CD14-positive monocyte (primary cell): ENCODE measurements at regions not wholly inside any gene's neighbourhood (a gene's known extent, or its start where the extent isn't known, plus 50 kb on each side); places are given as distances from the start of the nearest gene placed in this dataset.

Experiments
- DNase-seq, 3 donors: peaks; one replicate each; pipeline ENCODE4 v3.0.0-alpha.2; 2011 to 2022
- H2AFZ ChIP-seq: 2 replicates; pipeline ENCODE4 v1.6.0; 2012; ENCODE audit warnings: mild to moderate bottlenecking, low read depth, low read length, inconsistent platforms; ENCODE audit not compliant: insufficient read depth, poor library complexity, severe bottlenecking
- H3K27ac ChIP-seq, 2 donors: 1 replicate in 1 of 2; 2 replicates in 1 of 2; pipeline ENCODE4 v1.5.1; 2012 to 2013; ENCODE audit warnings: low read length in 2 of 2, control low read depth in 1 of 2, inconsistent platforms in 1 of 2, low read depth in 1 of 2, mild to moderate bottlenecking in 1 of 2
- H3K27me3 ChIP-seq, 2 donors: one replicate each; pipeline versions ENCODE4 v1.6.0 to v1.6.1; 2011 to 2013; ENCODE audit warnings: low read length in 2 of 2; ENCODE audit not compliant: control insufficient read depth in 2 of 2, insufficient read depth in 2 of 2
- H3K36me3 ChIP-seq, 2 donors: replicated peaks in 1 of 2; 1 replicate in 1 of 2; 2 replicates in 1 of 2; pipeline versions ENCODE4 v1.5.1 to v1.6.1; 2012 to 2013; ENCODE audit warnings: low read length in 2 of 2, control low read depth in 1 of 2, inconsistent platforms in 1 of 2, mild to moderate bottlenecking in 1 of 2; ENCODE audit not compliant: insufficient read depth in 2 of 2, control insufficient read depth in 1 of 2
- H3K4me1 ChIP-seq, 2 donors: 1 replicate in 1 of 2; 2 replicates in 1 of 2; pipeline versions ENCODE4 v1.5.1 to v1.6.1; 2012 to 2013; ENCODE audit warnings: low read length in 2 of 2, control low read depth in 1 of 2, inconsistent platforms in 1 of 2, mild to moderate bottlenecking in 1 of 2, moderate library complexity in 1 of 2; ENCODE audit not compliant: insufficient read depth in 2 of 2, control insufficient read depth in 1 of 2
- H3K4me2 ChIP-seq: replicated peaks from 2 replicates; pipeline ENCODE3; 2012; ENCODE audit warnings: low read length, moderate library complexity, mild to moderate bottlenecking; ENCODE audit not compliant: poor library complexity, severe bottlenecking; ENCODE audit errors: extremely low read depth
- H3K4me3 ChIP-seq, 3 experiments: fragments of 200-600 bp in 1 of 3; sonication (generic) in 1 of 3; replicated peaks in 1 of 3; 1 replicate in 2 of 3; 2 replicates in 1 of 3; pipeline ENCODE4 v1.5.1; 2011 to 2013; ENCODE audit warnings: low read length in 3 of 3, mild to moderate bottlenecking in 3 of 3, control low read depth in 2 of 3, low read depth in 2 of 3, inconsistent platforms in 1 of 3, moderate library complexity in 1 of 3
- H3K79me2 ChIP-seq: 2 replicates; pipeline ENCODE4 v1.6.0; 2012; ENCODE audit warnings: mild to moderate bottlenecking, control low read depth, inconsistent platforms, low read length, moderate library complexity; ENCODE audit not compliant: insufficient read depth
- H3K9ac ChIP-seq: 2 replicates; pipeline ENCODE4 v1.6.0; 2017; ENCODE audit warnings: low read length, mild to moderate bottlenecking; ENCODE audit not compliant: insufficient read depth, poor library complexity, severe bottlenecking
- H3K9me3 ChIP-seq, 2 donors: replicated peaks in 1 of 2; 1 replicate in 1 of 2; 2 replicates in 1 of 2; pipeline versions ENCODE4 v1.5.1 to v1.6.1; 2012 to 2013; ENCODE audit warnings: low read length in 2 of 2, control low read depth in 1 of 2; ENCODE audit not compliant: control insufficient read depth in 1 of 2, insufficient read depth in 1 of 2
- H4K20me1 ChIP-seq: 2 replicates; pipeline ENCODE4 v1.6.0; 2012; ENCODE audit warnings: mild to moderate bottlenecking, low read length, control low read depth, moderate library complexity; ENCODE audit not compliant: insufficient read depth
- H3K27ac Mint-ChIP-seq, 7 donors: one replicate each; pipeline ENCODE4 v1.8.0; 2020; ENCODE audit warnings: mild to moderate bottlenecking in 7 of 7, mixed read lengths in 7 of 7, moderate library complexity in 6 of 7, inconsistent platforms in 2 of 7
- H3K27me3 Mint-ChIP-seq, 3 donors: one replicate each; pipeline ENCODE4 v1.8.0; 2021 to 2022; ENCODE audit warnings: low read depth in 3 of 3, mild to moderate bottlenecking in 3 of 3, mixed read lengths in 3 of 3, moderate library complexity in 3 of 3, inconsistent platforms in 1 of 3
- H3K36me3 Mint-ChIP-seq, 2 donors: one replicate each; pipeline ENCODE4 v1.8.0; 2020; ENCODE audit warnings: mixed read lengths in 2 of 2, inconsistent platforms in 1 of 2, mild to moderate bottlenecking in 1 of 2
- H3K4me1 Mint-ChIP-seq: one replicate; pipeline ENCODE4 v1.8.0; 2020; ENCODE audit warnings: mild to moderate bottlenecking, mixed read lengths
- H3K4me3 Mint-ChIP-seq, 2 donors: one replicate each; pipeline ENCODE4 v1.8.0; 2020; ENCODE audit warnings: mild to moderate bottlenecking in 2 of 2, mixed read lengths in 2 of 2, moderate library complexity in 1 of 2
- H3K9me3 Mint-ChIP-seq, 7 donors: one replicate each; pipeline ENCODE4 v1.8.0; 2020 to 2022; ENCODE audit warnings: mixed read lengths in 7 of 7, mild to moderate bottlenecking in 6 of 7, moderate library complexity in 6 of 7, inconsistent platforms in 2 of 7
- CTCF ChIP-seq: fragments of 200-600 bp; IDR thresholded peaks from one replicate; pipeline ENCODE4 v1.8.0; 2022; ENCODE audit warnings: antibody characterized with exemption, mild to moderate bottlenecking
- WGBS: methylation state at CpG from one replicate; pipeline ENCODE4 v1.1.5; 2013; ENCODE audit warnings: missing lambda C conversion rate; ENCODE audit not compliant: insufficient coverage; 5-methylcytosine and 5-hydroxymethylcytosine counted together
- intact Hi-C, 2 donors: fragments of 100-400 bp; cut with micrococcal nuclease; formaldehyde crosslinking; loops; one replicate each; pipeline versions ENCODE4 v1.15.0 to v1.15.1; 2023

- Histone ChIP-seq H3K27me3 (no peaks in the 10 kb centered on the region), H3K4me3 (no peak overlapping the region), H4K20me1 (no peaks in the 10 kb centered on the region), H3K79me2 (no peaks in the 10 kb centered on the region), H3K4me2 (no peak overlapping the region), H3K9me3 (no peaks in the 10 kb centered on the region), H3K9ac (no peak overlapping the region), H3K4me1 (no peaks in the 10 kb centered on the region), H3K36me3 (no peaks in the 10 kb centered on the region), H3K27ac (no peak overlapping the region), H2AFZ (no peak overlapping the region)
- intact Hi-C loops, result no loop called here
- no peak overlapping the region for H3K4me3 Mint-ChIP-seq
- H3K36me3 Mint-ChIP-seq, result no peaks in the 10 kb centered on the region
- H3K4me1 Mint-ChIP-seq, result no peaks in the 10 kb centered on the region
- peaks cover 2 to 13% (median 3%) of the 10 kb centered on the region in 3 donors for H3K27me3 Mint-ChIP-seq
- no peak overlapping the region for H3K27ac Mint-ChIP-seq
- no peak for DNase-seq
- no peak for TF ChIP-seq CTCF
- H3K9me3 Mint-ChIP-seq, result no peaks in the 10 kb centered on the region
- 100% methylated on average over 2 of the region's 3 CpGs for WGBS
Observed at GRCh38 chr5:135697959-135698345, 119.2 kb upstream of the CXCL14 start.

DNA sequence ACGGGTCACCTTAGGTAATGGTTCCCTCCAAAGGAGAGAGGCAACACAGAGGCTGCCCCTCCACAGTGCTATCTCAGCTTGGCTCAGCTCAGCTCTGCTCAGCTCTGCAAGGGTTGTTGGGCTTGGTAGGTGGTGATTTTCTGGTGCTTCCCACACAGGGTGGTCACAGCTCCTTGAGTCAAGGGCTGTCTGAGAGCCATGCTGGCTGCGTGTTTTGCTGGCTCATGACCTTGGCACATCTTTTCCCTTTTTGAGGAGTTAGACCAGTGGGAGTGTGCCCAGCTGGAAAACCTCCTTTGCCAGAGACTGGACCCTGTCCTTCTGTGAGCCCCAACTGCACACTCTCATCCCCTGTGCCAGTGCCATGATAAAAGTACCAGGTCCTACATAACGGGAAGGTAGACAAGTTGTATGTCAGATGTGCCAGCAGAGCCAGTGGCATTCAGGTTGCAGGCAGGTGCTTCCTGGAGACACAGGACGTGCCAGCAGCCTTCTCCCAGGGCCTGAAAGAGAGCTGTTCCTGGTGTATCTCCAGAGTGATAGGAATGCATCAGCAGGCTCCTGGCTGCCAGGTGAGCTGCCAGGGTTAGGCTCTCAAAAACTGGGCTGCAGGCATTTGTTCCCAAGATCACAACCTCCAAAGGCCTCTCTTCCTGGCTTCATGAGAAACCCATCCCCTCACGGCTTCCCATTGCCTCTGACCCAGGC lies 118.6 kb upstream of the CXCL14 start:
- WGBS, result 93% methylated on average over 5 of the region's 5 CpGs
- H3K27me3 Mint-ChIP-seq, result peaks cover 2 to 13% (median 3%) of the 10 kb centered on the region in 3 donors
- H3K4me3 Mint-ChIP-seq, result no peak overlapping the region

More for the DNA sequence above, 118.6 kb upstream of the CXCL14 start:
- no peak overlapping the region for H3K27ac ChIP-seq
- no peak for DNase-seq
- H3K4me3 ChIP-seq, result no peak overlapping the region
- no peaks in the 10 kb centered on the region for H3K36me3 ChIP-seq
- H3K79me2 ChIP-seq, result no peaks in the 10 kb centered on the region
- H3K4me1 Mint-ChIP-seq, result no peaks in the 10 kb centered on the region
- no peaks in the 10 kb centered on the region for H3K9me3 ChIP-seq
- H3K9ac ChIP-seq, result no peak overlapping the region
- no peak overlapping the region for H3K4me2 ChIP-seq
- H3K27ac Mint-ChIP-seq, result no peak overlapping the region
- intact Hi-C loops, result no loop called here
- no peaks in the 10 kb centered on the region for H4K20me1 ChIP-seq
- no peaks in the 10 kb centered on the region for H3K27me3 ChIP-seq
- H3K9me3 Mint-ChIP-seq, result no peaks in the 10 kb centered on the region
- no peak overlapping the region for H2AFZ ChIP-seq
- H3K36me3 Mint-ChIP-seq, result no peaks in the 10 kb centered on the region
- no peaks in the 10 kb centered on the region for H3K4me1 ChIP-seq
- TF ChIP-seq CTCF, result no peak
